Neural cell (in vitro differentiated cells): ENCODE measurements at regions not wholly inside any gene's neighbourhood (a gene's known extent, or its start where the extent isn't known, plus 50 kb on each side); places are given as distances from the start of the nearest gene placed in this dataset.

Experiments used
- EP300 ChIP-seq: fragments of 450-650 bp; conservative IDR thresholded peaks from 2 replicates; pipeline ENCODE4 v1.6.1; 2014; ENCODE audit warnings: antibody characterized with exemption, mild to moderate bottlenecking, moderate library complexity; ENCODE audit not compliant: poor library complexity, severe bottlenecking
- POLR2AphosphoS5 ChIP-seq: IDR thresholded peaks from 2 replicates; pipeline ENCODE4 v1.6.1; 2012
- RAD21 ChIP-seq: fragments of 450-650 bp; conservative IDR thresholded peaks from 2 replicates; pipeline ENCODE4 v1.6.1; 2014; ENCODE audit warnings: antibody characterized with exemption, mild to moderate bottlenecking, moderate library complexity
- TAF1 ChIP-seq: IDR thresholded peaks from 2 replicates; pipeline ENCODE4 v1.6.1; 2012; ENCODE audit warnings: low read depth
- TF ChIP-seq, protein P1 (sequence below): fragments of 450-650 bp; IDR thresholded peaks from 2 replicates; pipeline ENCODE4 v1.5.1; 2014; ENCODE audit warnings: antibody characterized with exemption, mild to moderate bottlenecking, moderate library complexity; ENCODE audit not compliant: poor library complexity, severe bottlenecking

DNA sequence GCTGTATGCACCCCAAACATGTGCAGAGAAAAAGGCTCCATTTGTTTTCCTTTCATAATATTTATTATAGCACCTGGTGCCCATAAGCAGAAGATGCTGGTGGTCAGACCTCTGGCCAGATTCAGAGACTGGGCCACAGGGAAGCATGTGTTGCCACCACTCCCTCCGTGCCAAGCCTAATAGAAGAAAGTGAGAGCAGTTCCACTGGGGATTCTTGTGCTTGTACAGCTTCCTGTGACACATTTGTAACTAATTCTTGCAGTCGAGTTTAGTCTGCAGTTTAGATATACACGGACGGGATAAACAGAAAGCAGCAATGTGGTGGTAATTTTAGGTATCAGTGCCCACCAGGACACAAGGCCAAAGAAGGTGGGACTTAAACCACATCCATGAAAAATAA lies 135.4 kb upstream of the PIEZO2 start:
- TF ChIP-seq, protein P1, sequence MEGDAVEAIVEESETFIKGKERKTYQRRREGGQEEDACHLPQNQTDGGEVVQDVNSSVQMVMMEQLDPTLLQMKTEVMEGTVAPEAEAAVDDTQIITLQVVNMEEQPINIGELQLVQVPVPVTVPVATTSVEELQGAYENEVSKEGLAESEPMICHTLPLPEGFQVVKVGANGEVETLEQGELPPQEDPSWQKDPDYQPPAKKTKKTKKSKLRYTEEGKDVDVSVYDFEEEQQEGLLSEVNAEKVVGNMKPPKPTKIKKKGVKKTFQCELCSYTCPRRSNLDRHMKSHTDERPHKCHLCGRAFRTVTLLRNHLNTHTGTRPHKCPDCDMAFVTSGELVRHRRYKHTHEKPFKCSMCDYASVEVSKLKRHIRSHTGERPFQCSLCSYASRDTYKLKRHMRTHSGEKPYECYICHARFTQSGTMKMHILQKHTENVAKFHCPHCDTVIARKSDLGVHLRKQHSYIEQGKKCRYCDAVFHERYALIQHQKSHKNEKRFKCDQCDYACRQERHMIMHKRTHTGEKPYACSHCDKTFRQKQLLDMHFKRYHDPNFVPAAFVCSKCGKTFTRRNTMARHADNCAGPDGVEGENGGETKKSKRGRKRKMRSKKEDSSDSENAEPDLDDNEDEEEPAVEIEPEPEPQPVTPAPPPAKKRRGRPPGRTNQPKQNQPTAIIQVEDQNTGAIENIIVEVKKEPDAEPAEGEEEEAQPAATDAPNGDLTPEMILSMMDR = no peak
- TF ChIP-seq POLR2AphosphoS5 (no peak), RAD21 (no peak), TAF1 (no peak), EP300 (no peak)
